NCI-H510A treated with DMSO at 0.1 percent for 48 hours (cell line): ENCODE measurements at regions not wholly inside any gene's neighbourhood (a gene's known extent, or its start where the extent isn't known, plus 50 kb on each side); places are given as distances from the start of the nearest gene placed in this dataset.
A peak's percentile ranks its signal among the peaks of the same experiment; 100 is the strongest.
"Not testable (repeated sequence)": the region's sequence is repeated elsewhere in the genome, so short reads cannot be mapped to it uniquely, and the experiment has no call there.

Source experiments
- DNase-seq: peaks from one replicate; lab custom pipeline; 2025; lab: John Stamatoyannopoulos, UW

DNA sequence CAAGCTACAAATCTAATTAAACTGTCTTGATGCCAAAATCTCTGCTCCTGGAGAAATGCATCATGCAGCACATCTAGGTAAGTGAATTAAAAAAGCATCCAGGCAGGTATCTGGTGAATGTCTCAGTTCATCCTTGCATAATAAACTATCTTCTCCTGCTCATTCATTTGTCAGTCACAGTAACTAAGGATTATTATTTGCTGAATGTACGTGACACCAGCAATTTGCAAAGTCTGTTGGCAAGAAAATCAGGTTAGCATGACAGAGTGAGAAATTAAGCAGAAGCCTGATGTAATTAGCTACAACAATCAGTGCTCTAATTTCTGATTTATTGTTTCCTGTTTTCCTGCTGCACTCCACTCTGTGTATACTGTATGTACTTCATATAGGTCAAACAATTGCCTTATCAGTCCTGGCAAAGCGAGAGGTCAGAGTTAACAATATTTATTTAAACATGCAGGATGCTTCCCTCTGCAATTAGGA lies 213.6 kb downstream of the FBXO8 start:
- peak; percentile 3 for DNase-seq

DNA sequence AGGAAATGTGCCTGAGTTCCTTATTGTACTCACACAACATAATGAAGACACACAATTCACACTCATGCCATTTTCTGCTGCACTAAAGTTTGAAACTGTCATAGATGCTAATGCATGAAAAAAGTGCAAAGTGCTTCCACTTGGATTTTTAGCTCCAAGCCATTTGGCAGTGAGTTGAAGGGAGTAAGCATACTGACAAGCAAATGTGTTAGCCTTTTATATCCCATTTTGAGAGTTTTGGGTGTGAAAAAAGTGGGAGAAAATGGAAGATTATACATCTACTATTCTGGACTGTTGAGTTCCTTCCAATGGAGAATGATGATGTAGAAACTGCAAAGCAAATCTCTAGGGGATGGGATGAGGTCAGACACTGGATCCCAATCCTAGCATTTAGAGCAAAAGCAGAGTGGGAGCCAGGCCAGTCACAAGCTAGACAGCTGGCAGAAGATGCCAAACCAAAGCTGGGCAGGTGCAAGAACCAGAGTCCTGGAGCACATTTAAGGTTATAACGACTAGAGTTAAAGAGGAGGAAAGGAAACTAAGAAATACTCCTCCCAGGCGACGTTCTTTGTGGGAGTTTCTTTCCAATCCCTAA lies 216.8 kb downstream of the FBXO8 start:
- DNase-seq: no peak

DNA sequence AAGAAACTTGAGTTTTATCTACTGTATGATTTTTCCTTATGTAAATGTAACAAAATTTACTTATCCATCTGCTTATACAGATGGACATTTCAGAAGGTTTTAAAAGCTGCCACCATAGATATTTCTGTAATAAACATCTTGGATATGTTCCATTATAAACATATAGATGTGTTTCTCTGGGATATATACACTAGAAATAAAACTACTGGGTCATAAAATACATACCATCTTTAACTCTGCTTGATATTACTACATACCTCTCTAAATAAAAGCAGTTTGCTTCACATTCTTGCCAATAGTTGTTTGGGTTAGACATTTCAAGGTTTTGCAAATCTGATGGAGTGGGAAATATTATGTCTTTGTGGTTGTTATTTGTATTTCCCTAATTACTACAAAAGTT lies 220.6 kb downstream of the FBXO8 start:
- no peak for DNase-seq

- no peak for DNase-seq
Measured at GRCh38 chr4:174061026-174061425, 222.4 kb downstream of the FBXO8 start.

DNA sequence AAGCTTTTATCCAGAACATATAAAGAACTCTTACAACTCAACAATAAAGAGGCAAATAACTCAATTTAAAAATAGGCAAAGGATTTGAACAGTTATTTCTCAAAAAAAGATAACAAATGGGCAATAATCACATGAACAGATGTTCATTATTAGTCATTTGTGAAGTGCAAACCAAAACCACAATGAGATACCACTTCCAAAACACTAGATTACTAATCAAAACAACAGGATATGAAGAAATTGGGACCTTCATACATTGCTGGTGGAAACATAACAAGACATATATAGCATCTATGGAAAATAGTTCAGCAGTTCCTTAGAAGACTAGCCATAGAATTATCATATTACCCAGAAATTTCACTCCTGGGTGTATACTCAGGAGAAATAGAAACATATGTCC lies 224.6 kb downstream of the FBXO8 start:
- no peak for DNase-seq

- DNase-seq: no peak
Measured at GRCh38 chr4:174056959-174057358, 226.5 kb downstream of the FBXO8 start.

DNA sequence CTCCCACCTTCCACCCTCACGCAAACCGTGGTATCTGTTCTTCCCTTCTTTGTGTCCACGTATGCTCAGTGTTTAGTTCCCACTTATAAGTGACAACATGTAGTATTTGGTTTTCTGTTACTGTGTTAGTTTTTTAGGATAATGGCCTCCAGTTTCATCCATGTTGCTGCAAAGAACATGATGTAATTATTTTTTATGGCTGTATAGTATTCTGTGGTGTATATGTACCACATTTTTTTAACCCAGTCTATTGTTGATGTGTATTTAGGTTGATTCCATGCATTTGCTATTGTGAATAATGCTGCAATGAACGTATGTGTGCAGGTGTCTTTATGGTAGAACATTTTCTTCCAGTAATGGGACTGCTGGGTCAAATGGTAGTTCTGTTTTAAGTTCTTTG lies 228.1 kb downstream of the FBXO8 start:
- DNase-seq: no peak

- DNase-seq: no peak
Measured at GRCh38 chr4:174053895-174054294, 229.6 kb downstream of the FBXO8 start.

- DNase-seq: no peak
Measured at GRCh38 chr4:174047363-174047762, 236.1 kb downstream of the FBXO8 start.

DNA sequence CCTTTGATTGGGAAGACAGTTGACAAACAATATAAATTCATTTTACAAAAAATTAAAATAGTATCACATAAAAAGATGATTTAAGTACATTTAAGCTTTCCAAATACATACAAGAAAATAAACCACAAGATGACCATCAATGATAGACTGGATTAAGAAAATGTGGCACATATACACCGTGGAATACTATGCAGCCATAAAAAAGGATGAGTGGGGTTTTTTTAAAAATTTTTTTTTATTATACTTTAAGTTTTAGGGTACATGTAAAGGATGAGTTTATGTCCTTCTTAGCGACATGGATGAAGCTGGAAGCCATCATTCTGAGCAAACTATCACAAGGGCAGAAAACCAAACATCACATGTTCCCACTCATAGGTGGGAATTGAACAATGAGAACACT lies 237.6 kb downstream of the FBXO8 start:
- DNase-seq: not testable (repeated sequence)

DNA sequence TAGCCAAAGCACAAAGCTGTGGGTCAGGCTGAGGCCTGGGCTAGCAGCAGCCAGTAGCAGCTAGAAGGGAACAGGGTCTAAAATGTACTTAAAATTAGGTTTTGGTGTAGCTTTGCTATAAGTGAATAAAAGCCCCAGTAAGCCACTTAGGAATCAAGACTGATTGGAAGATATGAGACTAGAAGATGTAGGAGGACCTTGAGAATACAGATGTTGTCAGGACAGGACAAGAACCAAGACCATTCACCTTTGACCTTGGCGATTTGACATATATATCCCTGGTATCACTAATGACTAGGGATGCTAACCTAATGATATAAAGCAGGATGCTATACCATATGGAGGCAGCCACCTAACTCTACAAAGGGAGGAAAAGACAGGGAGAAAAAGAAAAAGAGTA lies 238.1 kb downstream of the FBXO8 start:
- DNase-seq: no peak

GRCh38 chr4:174041555-174042105 lies 241.8 kb downstream of the FBXO8 start:
- no peak for DNase-seq

DNA sequence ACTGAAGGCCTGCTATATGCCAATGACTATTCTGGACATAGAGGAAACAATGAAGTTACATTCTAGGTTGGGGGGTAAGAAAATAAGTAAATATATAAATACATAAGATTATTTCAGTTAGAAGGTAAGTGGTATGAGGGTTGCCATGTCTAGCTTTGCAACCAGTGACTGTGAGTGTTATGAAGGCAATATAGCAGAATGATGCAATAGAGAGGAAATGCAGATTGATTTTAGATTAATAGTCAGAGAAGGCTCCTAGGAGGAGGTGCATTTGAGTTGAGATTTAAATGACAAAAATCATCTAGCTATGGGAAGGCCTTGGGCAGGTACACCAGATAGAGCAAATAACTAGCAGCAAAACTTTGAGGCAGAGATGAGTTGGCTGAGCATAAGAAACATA lies 243.2 kb downstream of the FBXO8 start:
- no peak for DNase-seq

DNA sequence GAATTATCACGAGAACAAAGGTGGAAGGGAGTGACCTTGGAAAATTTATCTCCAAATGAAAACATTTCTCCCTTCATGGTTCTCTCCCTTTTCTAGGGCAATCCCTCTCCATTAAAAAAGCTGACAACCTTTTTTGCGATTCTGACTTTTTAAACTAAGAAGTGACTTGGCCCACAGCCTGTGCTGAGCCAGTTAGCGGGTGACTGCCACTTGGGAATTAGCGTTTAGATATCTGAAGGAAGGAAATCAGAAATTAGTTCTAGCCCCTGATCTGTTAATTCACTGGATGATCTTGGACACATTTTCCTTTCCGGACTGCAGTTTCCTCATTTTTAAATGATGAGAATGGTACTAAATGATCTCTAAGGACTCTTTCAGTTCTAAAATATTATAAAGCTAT lies 245.0 kb downstream of the FBXO8 start:
- DNase-seq: no peak

GRCh38 chr4:174037631-174038030 lies 245.8 kb downstream of the FBXO8 start:
- no peak for DNase-seq

- no peak for DNase-seq
Measured at GRCh38 chr4:174037049-174037448, 246.4 kb downstream of the FBXO8 start.

DNA sequence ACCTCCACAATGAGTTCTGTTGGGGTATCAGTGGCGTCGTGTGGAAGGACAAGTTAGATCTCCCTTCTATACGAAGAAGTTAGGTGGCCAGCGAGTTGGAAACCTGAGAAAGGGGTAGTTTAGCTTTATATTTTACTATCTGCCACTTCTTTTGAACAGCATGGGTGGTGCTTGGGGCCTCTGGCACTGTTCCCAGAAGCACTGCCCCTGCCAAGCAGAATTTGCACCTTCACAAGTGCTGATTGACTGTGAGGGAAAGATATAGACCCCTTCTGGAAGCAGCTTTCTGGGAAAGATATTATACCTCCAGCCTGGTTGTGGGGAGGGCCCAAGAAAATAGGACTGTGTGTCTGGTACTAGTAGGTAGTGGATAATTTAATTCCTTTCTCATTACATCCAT lies 246.9 kb downstream of the FBXO8 start:
- peak; percentile 7 for DNase-seq

- peak; percentile 4 for DNase-seq
Measured at GRCh38 chr4:174036111-174036510, 247.4 kb downstream of the FBXO8 start.

- DNase-seq: no peak
Measured at GRCh38 chr4:174023641-174024040, 259.8 kb downstream of the FBXO8 start.

GRCh38 chr4:174018236-174018635 lies 265.2 kb downstream of the FBXO8 start:
- no peak for DNase-seq

DNA sequence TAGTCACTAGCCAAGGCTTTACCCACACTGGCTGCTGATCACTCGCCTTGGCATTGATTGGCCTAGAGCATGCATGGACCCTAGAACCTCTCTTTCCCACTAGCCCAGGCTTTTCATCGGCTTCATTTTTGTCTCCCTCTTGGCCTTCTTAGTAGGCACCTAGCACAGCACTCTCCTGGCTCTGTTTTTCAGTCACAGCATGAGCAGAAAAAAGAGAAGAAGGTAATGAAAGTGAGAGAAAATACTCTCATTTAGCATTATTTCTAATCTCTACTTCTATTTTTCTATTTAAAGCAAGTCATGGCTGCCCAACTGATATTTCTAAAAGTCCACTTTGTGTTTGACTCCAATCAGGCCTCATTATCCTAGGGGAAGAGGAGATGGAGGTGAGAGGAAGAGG lies 267.2 kb downstream of the FBXO8 start:
- no peak for DNase-seq

DNA sequence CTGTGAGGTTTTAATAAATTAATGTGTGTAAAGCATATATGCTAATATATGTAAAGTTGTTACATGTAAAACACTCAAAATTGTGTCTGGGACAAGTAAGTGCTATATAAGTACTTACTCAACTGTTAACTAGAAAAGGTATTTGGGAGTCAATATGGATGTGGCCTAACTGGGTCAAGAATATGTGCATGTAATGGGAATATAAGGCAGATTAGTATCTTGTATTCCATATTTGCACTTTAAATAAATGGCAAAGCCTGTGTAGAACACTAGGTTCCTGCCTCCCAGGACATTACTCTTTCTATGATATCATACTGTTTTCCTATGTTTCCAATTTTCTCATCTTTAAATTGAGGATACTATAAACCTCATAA lies 270.6 kb downstream of the FBXO8 start:
- no peak for DNase-seq

DNA sequence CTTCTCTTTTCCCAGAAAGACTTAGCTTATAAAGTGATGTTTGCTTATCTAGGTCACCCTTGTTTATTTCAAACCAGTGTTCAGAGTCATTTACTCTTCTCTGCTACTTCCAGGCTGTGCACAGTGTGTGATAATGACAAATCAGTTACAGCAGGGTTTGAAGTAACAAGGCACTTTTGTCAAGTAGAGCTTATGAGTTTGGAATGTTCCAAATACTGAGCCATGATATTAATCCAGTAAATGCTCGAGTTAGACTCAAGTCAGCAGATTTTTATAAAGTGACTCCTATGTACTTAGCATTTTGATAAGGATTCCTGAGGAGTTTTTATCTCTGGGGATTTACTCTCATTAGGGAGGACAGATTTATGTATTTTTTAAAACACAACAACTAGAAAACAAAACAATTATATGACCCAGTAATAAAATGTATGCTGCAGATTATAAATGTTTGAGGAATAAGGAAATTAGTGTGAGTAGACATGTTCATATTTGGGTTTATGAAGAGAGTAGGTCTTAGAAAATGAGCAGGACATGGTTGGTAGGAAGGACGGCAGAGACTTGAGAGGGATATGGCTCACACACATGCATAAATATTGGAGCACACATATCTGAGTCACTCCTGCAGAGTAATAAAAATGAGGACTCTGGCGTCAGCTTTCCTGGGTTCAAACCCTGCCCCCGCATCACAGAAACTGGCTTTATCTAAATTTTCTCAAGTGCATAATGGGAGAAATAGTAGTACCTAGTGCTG lies 271.2 kb downstream of the FBXO8 start:
- no peak for DNase-seq

DNA sequence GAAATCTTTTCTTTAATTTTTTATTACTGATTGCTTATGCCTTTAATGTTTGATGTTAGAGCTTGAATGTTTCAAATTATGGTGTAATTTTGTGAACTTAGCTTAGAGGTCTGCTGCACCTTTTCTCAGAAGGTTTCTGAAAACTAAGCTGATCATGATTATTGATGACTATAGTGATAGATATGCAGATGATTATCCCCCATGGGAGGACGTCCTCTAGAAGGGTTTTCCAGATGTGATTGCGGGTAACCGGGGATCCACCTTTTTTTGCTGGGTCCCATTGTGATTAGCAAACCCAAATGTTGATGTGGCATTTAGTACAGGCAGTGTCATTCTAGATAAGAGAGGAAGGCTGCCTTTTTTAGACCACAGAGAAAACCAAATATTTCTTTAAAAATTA lies 272.9 kb downstream of the FBXO8 start:
- DNase-seq: no peak
